Astrocyte (in vitro differentiated cells and primary cell): ENCODE measurements at regions not wholly inside any gene's neighbourhood (a gene's known extent, or its start where the extent isn't known, plus 50 kb on each side); places are given as distances from the start of the nearest gene placed in this dataset.
"Not testable (repeated sequence)": the region's sequence is repeated elsewhere in the genome, so short reads cannot be mapped to it uniquely, and the experiment has no call there.

Experiments used
- CTCF ChIP-seq: IDR thresholded peaks from 2 replicates; pipeline ENCODE4 v1.5.1; 2011; ENCODE audit warnings: low read depth, mild to moderate bottlenecking, inconsistent platforms, low read length, moderate library complexity; ENCODE audit not compliant: insufficient read depth
- EZH2 ChIP-seq: IDR thresholded peaks from 2 replicates; pipeline ENCODE4 v1.6.1; 2012; ENCODE audit warnings: mild to moderate bottlenecking, low read length, inconsistent platforms; ENCODE audit not compliant: insufficient read depth

- not testable (repeated sequence) for TF ChIP-seq EZH2, CTCF
Observed at GRCh38 chr2:71958426-71958825, 189.2 kb downstream of the CYP26B1 start.
